Erythroblast (primary cell): ENCODE measurements at regions not wholly inside any gene's neighbourhood (a gene's known extent, or its start where the extent isn't known, plus 50 kb on each side); places are given as distances from the start of the nearest gene placed in this dataset.

ENCODE experiments used
- GATA1 ChIP-seq: IDR thresholded peaks from 2 replicates; pipeline ENCODE4 v1.6.1; 2011; ENCODE audit warnings: low read depth, mild to moderate bottlenecking, control low read depth, low read length, moderate library complexity
- POLR2A ChIP-seq: IDR thresholded peaks from 2 replicates; pipeline ENCODE4 v1.6.1; 2011; ENCODE audit warnings: mild to moderate bottlenecking, low read length

DNA sequence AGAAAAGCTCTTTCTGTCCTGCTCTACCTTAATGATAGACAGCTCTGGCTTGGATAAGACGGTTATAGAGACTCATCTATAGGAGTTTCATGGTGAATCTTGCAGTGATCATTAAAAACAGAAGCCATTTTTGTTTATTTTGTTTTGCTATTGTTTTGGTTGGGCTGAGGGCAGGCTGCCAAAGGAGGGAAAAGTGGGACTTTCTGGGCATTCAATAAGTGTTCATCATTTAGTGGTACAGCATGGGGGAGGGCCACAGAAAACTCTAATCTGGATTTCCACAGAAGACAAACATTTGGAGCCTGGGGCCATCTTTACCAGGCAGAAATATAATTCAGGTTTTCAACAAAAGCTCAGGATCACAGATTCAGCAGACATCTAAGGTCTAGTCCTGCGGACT is 62.4 kb upstream of the EFEMP1 start:
- TF ChIP-seq POLR2A (no peak), GATA1 (no peak)
